Type B pancreatic cell (in vitro differentiated cells): ENCODE measurements at regions not wholly inside any gene's neighbourhood (a gene's known extent, or its start where the extent isn't known, plus 50 kb on each side); places are given as distances from the start of the nearest gene placed in this dataset.
"Not testable (repeated sequence)": the region's sequence is repeated elsewhere in the genome, so short reads cannot be mapped to it uniquely, and the experiment has no call there.

Source experiments
- DNase-seq: peaks from one replicate; pipeline ENCODE4 v3.0.0; 2021; ENCODE audit warnings: mixed read lengths; ENCODE audit not compliant: unreplicated experiment; ENCODE audit errors: extremely low spot score
- H3K27ac Mint-ChIP-seq: 2 replicates; pipeline ENCODE4 v1.8.0; 2021; ENCODE audit warnings: mild to moderate bottlenecking, mixed read lengths
- H3K27me3 Mint-ChIP-seq: 2 replicates; pipeline ENCODE4 v1.8.0; 2021; ENCODE audit warnings: mixed read lengths
- H3K36me3 Mint-ChIP-seq: 2 replicates; pipeline ENCODE4 v1.8.0; 2021; ENCODE audit warnings: mixed read lengths
- H3K4me1 Mint-ChIP-seq: one replicate; pipeline ENCODE4 v1.8.0; 2021; ENCODE audit warnings: mixed read lengths; ENCODE audit not compliant: unreplicated experiment
- H3K4me3 Mint-ChIP-seq: 2 replicates; pipeline ENCODE4 v1.8.0; 2021; ENCODE audit warnings: mild to moderate bottlenecking, mixed read lengths
- H3K9me3 Mint-ChIP-seq: 2 replicates; pipeline ENCODE4 v1.8.0; 2021; ENCODE audit warnings: mixed read lengths
- TF ChIP-seq, protein P1 (sequence below): fragments of 200-600 bp; sonication (generic); conservative IDR thresholded peaks from 2 replicates; pipeline ENCODE4 v1.5.0; 2021; ENCODE audit warnings: antibody characterized with exemption, mild to moderate bottlenecking

DNA sequence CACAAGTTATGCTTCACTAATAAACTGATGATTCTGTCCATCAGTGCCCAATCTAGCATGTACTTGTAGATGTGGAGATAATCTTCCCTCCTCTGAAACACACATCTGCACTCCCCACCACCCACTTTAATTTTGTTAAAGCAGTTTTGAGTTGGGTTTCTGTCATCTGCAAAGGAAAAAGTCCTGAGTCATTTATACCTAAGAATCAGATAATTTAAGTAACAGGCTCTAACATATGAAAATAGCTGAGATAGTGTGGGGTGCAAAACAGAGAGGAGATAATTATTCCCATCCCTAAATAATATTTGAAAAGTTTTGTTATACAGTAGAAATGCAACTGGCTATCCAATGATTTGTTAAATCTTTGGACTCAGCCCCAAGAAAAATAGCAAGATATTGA lies 67.7 kb upstream of the ALOX12 start:
- H3K27ac Mint-ChIP-seq, result no peak overlapping the region
- no peak overlapping the region for H3K4me3 Mint-ChIP-seq
- H3K4me1 Mint-ChIP-seq, result no peaks in the 10 kb centered on the region
- H3K36me3 Mint-ChIP-seq, result peaks cover 3% of the 10 kb centered on the region
- H3K9me3 Mint-ChIP-seq, result peaks cover 5% of the 10 kb centered on the region
- no peak for DNase-seq
- TF ChIP-seq, protein P1, sequence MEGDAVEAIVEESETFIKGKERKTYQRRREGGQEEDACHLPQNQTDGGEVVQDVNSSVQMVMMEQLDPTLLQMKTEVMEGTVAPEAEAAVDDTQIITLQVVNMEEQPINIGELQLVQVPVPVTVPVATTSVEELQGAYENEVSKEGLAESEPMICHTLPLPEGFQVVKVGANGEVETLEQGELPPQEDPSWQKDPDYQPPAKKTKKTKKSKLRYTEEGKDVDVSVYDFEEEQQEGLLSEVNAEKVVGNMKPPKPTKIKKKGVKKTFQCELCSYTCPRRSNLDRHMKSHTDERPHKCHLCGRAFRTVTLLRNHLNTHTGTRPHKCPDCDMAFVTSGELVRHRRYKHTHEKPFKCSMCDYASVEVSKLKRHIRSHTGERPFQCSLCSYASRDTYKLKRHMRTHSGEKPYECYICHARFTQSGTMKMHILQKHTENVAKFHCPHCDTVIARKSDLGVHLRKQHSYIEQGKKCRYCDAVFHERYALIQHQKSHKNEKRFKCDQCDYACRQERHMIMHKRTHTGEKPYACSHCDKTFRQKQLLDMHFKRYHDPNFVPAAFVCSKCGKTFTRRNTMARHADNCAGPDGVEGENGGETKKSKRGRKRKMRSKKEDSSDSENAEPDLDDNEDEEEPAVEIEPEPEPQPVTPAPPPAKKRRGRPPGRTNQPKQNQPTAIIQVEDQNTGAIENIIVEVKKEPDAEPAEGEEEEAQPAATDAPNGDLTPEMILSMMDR, result no peak
- H3K27me3 Mint-ChIP-seq, result peaks cover 36% of the 10 kb centered on the region

DNA sequence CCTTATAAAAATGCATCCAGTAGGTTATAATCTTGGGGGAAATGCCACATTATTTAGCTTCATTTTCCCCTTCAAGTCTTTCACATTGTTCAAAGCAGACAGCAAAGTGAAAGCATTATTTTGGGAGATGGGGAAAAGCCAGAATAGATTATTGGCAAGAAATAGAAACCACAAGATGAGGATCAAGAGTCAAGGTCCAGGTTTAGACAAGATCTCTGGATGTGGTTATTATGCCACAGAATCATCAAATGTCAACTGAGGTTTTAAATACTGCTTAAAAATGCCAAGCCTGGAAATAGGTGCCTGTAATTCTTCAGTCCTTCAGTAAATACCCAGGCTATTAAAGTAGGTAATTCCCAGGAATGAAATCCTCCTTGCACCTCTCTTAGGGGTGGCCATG lies 65.1 kb upstream of the ALOX12 start:
- Mint-ChIP-seq H3K4me1 (no peaks in the 10 kb centered on the region), H3K27ac (no peak overlapping the region), H3K9me3 (no peaks in the 10 kb centered on the region), H3K27me3 (peaks cover 32% of the 10 kb centered on the region), H3K4me3 (no peak overlapping the region), H3K36me3 (no peaks in the 10 kb centered on the region)
- TF ChIP-seq, protein P1, result no peak
- DNase-seq, result no peak

DNA sequence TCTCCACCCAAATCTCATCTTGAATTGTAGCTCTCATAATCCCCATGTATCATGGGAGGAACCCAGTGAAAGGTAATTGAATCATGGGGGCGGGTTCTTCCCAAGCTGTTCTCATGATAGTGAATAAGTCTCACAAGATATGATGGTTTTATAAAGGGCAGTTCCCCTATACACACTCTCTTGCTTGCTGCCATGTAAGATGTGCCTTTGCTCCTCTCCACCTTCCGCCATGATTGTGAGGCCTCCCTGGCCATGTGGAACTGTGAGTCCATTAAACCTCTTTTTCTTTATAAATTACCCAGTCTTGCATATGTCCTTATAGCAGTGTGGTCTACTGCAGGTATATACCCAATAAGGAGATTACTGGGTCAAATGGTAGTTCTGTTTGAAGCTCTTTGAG lies 61.3 kb upstream of the ALOX12 start:
- not testable (repeated sequence) for H3K4me3 Mint-ChIP-seq, H3K9me3 Mint-ChIP-seq, H3K4me1 Mint-ChIP-seq, DNase-seq, H3K27ac Mint-ChIP-seq, H3K36me3 Mint-ChIP-seq
- H3K27me3 Mint-ChIP-seq, result peaks cover 16% of the 10 kb centered on the region

DNA sequence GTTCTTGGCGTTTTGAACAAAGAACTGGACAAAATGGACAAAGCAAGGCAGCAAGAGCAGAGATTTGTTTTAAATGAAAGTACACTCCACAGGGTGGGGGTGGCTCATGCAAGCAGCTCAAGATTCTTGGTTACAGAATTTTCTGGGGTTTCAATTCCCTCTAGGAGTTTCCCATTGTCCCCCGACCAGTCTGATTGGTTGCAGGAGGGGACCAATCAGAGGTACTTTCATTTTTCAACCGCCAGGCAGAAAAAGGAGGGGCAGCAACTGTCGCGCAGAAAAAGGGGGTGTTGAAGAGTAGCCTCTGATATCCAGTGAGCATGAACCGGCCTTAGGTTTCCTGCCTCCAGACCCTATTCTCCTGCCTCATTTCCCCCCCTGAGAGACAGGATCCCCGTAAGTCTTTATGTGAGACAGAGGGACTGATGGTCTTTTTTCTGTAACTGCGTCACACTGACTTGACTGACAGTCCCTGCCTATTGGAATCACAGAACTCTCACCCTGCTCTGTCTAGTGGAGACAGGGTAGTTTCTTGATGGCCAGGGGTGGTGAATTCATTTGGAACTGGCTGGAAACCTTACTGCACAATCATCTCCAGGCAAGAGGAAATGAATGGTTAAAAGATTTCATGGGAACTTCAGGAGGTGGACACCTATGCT lies 59.4 kb upstream of the ALOX12 start:
- Mint-ChIP-seq H3K27ac (no peak overlapping the region), H3K4me1 (no peaks in the 10 kb centered on the region), H3K9me3 (no peaks in the 10 kb centered on the region), H3K27me3 (peaks cover 4% of the 10 kb centered on the region), H3K36me3 (no peaks in the 10 kb centered on the region), H3K4me3 (no peak overlapping the region)
- no peak for DNase-seq
- TF ChIP-seq, protein P1, result no peak

DNA sequence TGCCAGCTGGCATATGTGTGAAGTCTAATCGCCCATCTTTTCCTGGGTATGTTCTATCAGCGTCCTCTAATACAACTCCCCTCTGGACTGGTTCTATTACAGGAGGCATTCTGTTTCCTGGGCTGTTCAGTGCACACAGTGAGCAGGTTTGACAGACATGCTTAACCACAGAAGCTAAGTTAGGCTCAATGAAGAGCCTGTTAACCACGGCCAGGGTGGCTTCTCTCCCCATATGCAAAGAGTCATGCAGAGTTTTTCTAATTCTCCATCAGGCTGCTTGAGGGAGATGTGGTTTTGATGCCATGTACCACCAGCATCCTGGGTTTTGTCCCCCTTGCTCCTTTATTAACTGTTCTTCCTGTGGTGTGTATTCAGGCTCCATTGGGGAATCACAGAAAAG lies 57.2 kb upstream of the ALOX12 start:
- DNase-seq, result no peak
- Mint-ChIP-seq H3K27ac (no peak overlapping the region), H3K36me3 (no peaks in the 10 kb centered on the region), H3K27me3 (peaks cover 4% of the 10 kb centered on the region), H3K4me3 (no peak overlapping the region), H3K9me3 (no peaks in the 10 kb centered on the region), H3K4me1 (no peaks in the 10 kb centered on the region)
- TF ChIP-seq, protein P1, result no peak

DNA sequence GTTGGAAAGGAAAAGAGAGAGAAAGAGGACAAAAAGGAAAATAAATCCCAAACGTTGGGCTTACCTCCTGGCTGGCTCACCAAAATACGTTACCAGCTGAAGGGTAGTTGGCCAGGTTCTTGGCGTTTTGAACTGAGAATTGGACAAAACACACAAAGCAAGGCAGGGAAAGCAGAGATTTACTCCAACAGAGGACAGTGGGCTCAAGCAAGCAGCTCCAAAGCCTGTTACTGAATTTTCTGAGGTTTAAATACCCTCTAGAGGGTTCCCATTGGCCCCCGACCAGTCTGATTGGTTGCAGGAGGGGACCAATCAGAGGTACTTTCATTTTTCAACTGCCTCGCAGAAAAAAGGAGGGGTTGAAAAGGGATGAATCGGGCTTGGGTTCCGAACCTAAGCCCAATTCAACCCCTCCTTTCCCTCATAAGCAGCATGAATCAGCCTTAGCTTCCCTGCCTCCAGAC lies 55.6 kb upstream of the ALOX12 start:
- no peak overlapping the region for H3K4me3 Mint-ChIP-seq
- H3K27me3 Mint-ChIP-seq, result peaks cover 4% of the 10 kb centered on the region

More for the DNA sequence above, 55.6 kb upstream of the ALOX12 start:
- Mint-ChIP-seq H3K27ac (no peak overlapping the region), H3K36me3 (no peaks in the 10 kb centered on the region), H3K9me3 (no peaks in the 10 kb centered on the region), H3K4me1 (no peaks in the 10 kb centered on the region)
- TF ChIP-seq, protein P1, result no peak
- no peak for DNase-seq
